Fibroblast of lung (primary cell): ENCODE measurements at regions not wholly inside any gene's neighbourhood (a gene's known extent, or its start where the extent isn't known, plus 50 kb on each side); places are given as distances from the start of the nearest gene placed in this dataset.

Experiments
- DNase-seq, 2 donors: peaks; one replicate each; pipeline versions ENCODE4 v3.0.0 to v3.0.0-alpha.2; 2010; ENCODE audit warnings: low read depth in 2 of 2
- H2AFZ ChIP-seq: 2 replicates; pipeline ENCODE4 v1.5.1; 2012; ENCODE audit warnings: low read length, control low read depth, inconsistent platforms
- H3K27ac ChIP-seq: 2 replicates; pipeline ENCODE4 v1.5.1; 2011; ENCODE audit warnings: low read length, control low read depth; ENCODE audit not compliant: insufficient read depth
- H3K27me3 ChIP-seq: 2 replicates; pipeline ENCODE4 v1.5.1; 2011; ENCODE audit warnings: mild to moderate bottlenecking, low read length; ENCODE audit not compliant: control insufficient read depth, insufficient read depth
- H3K36me3 ChIP-seq: 2 replicates; pipeline ENCODE4 v1.5.1; 2011; ENCODE audit warnings: low read length; ENCODE audit not compliant: control insufficient read depth, insufficient read depth
- H3K4me1 ChIP-seq: 2 replicates; pipeline ENCODE4 v1.5.1; 2011; ENCODE audit warnings: low read length; ENCODE audit not compliant: control insufficient read depth, insufficient read depth; ENCODE audit errors: extremely low read depth
- H3K4me2 ChIP-seq: 2 replicates; pipeline ENCODE4 v1.5.1; 2011; ENCODE audit warnings: low read length, control low read depth; ENCODE audit not compliant: insufficient read depth; ENCODE audit errors: extremely low read depth
- H3K4me3 ChIP-seq, 4 experiments: fragments of 200-600 bp in 1 of 4; sonication (generic) in 1 of 4; replicated peaks in 1 of 4; 2 replicates each; pipeline ENCODE4 v1.5.1; 2011 to 2016; ENCODE audit warnings: low read length in 4 of 4, low read depth in 3 of 4, mild to moderate bottlenecking in 3 of 4, control low read depth in 2 of 4, inconsistent platforms in 1 of 4, mixed read lengths in 1 of 4; ENCODE audit not compliant: insufficient read depth in 1 of 4; ENCODE audit errors: control extremely low read depth in 1 of 4
- H3K79me2 ChIP-seq: 2 replicates; pipeline ENCODE4 v1.5.1; 2012; ENCODE audit warnings: mild to moderate bottlenecking, low read length, inconsistent platforms; ENCODE audit not compliant: control insufficient read depth, insufficient read depth
- H3K9ac ChIP-seq: 2 replicates; pipeline ENCODE4 v1.5.1; 2011; ENCODE audit warnings: mild to moderate bottlenecking, low read length, control low read depth; ENCODE audit not compliant: insufficient read depth
- H3K9me3 ChIP-seq: 2 replicates; pipeline ENCODE4 v1.5.1; 2012; ENCODE audit warnings: low read depth, low read length; ENCODE audit not compliant: control insufficient read depth, insufficient read depth
- H4K20me1 ChIP-seq: 2 replicates; pipeline ENCODE4 v1.5.1; 2011; ENCODE audit warnings: low read length; ENCODE audit not compliant: control insufficient read depth, insufficient read depth; ENCODE audit errors: extremely low read depth
- CTCF ChIP-seq, 2 donors: IDR thresholded peaks in 1 of 2; conservative IDR thresholded peaks in 1 of 2; 1 replicate in 1 of 2; 2 replicates in 1 of 2; pipeline ENCODE4 v1.5.1; 2011 to 2012; ENCODE audit warnings: low read length in 2 of 2, control low read depth in 1 of 2, inconsistent platforms in 1 of 2, low read depth in 1 of 2, mild to moderate bottlenecking in 1 of 2
- EZH2 ChIP-seq: IDR thresholded peaks from 2 replicates; pipeline ENCODE4 v1.5.1; 2012; ENCODE audit warnings: low read length, control low read depth, mild to moderate bottlenecking; ENCODE audit errors: missing control alignments

DNA sequence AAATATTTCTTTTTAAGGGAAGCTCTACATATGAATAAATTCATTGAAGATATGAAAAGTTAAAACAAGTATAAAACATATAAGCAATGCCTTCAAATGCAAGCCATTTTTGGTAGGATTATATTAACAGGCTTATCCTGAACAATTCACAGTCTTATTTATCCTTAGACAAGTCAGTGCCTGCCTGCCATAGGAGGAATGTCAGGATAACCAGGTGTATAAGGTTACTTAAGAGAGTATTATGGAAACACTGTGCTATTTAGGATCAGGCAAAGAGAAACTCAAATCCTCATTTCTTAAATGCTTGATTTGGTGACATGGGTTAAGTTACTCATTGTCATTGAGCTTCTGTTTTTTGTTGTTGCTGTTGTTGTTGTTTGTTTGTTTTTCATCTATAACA lies 2029.9 kb upstream of the AGA start:
- Histone ChIP-seq H3K27ac (no peak overlapping the region), H3K36me3 (no peaks in the 10 kb centered on the region), H3K4me3 (no peak overlapping the region), H3K4me2 (no peak overlapping the region), H3K27me3 (no peaks in the 10 kb centered on the region), H3K79me2 (no peaks in the 10 kb centered on the region), H3K9ac (no peak overlapping the region), H3K9me3 (no peaks in the 10 kb centered on the region), H4K20me1 (no peaks in the 10 kb centered on the region), H3K4me1 (no peaks in the 10 kb centered on the region), H2AFZ (no peak overlapping the region)
- DNase-seq: no peak
- TF ChIP-seq CTCF (conservative IDR thresholded peaks at IDR 0.05 in 1 of 2, IDR thresholded peaks at IDR 0.05 in 1 of 2; ENCODE audit: low read depth in 1 of 2, low read length in 2 of 2) (no peak), EZH2 (no peak)

- Histone ChIP-seq H3K27me3 (no peaks in the 10 kb centered on the region), H3K9ac (no peak overlapping the region), H3K4me1 (no peaks in the 10 kb centered on the region), H4K20me1 (no peaks in the 10 kb centered on the region), H3K36me3 (no peaks in the 10 kb centered on the region), H3K4me3 (no peak overlapping the region), H3K79me2 (no peaks in the 10 kb centered on the region), H2AFZ (no peak overlapping the region), H3K4me2 (no peak overlapping the region), H3K27ac (no peak overlapping the region), H3K9me3 (no peaks in the 10 kb centered on the region)
- no peak for TF ChIP-seq CTCF (conservative IDR thresholded peaks at IDR 0.05 in 1 of 2, IDR thresholded peaks at IDR 0.05 in 1 of 2; ENCODE audit: low read depth in 1 of 2, low read length in 2 of 2)
- no peak for TF ChIP-seq EZH2
- no peak for DNase-seq
These were observed 2036.4 kb upstream of the AGA start for GRCh38 chr4:179478608-179479007.

DNA sequence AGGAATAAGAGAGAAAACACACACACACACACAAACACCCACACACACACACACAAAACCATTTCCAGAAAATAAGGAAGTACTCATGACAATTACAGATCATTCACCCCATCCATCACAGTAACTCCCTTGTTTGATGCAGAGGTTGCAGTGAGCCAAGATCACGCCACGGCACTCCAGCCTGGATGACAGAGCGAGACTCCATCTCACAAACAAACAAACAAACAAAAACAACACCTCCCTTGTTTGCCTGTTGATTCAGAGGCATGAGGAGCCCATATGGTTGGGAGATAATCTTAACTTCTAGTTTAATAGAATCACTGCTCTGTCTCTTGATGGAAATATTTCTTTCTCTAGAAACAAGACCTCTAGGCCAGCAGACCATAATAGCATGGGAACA lies 2043.5 kb upstream of the AGA start:
- H3K36me3 ChIP-seq: no peaks in the 10 kb centered on the region
- H3K9ac ChIP-seq: no peak overlapping the region
- no peak overlapping the region for H3K27ac ChIP-seq
- H3K4me3 ChIP-seq: no peak overlapping the region
- H4K20me1 ChIP-seq: no peaks in the 10 kb centered on the region
- no peaks in the 10 kb centered on the region for H3K79me2 ChIP-seq
- TF ChIP-seq EZH2 (no peak), CTCF (conservative IDR thresholded peaks at IDR 0.05 in 1 of 2, IDR thresholded peaks at IDR 0.05 in 1 of 2; ENCODE audit: low read depth in 1 of 2, low read length in 2 of 2) (no peak)
- H3K9me3 ChIP-seq: no peaks in the 10 kb centered on the region
- H3K4me1 ChIP-seq: no peaks in the 10 kb centered on the region
- H2AFZ ChIP-seq: no peak overlapping the region
- no peak for DNase-seq
- H3K27me3 ChIP-seq: no peaks in the 10 kb centered on the region
- H3K4me2 ChIP-seq: no peak overlapping the region
